ENCODE measurements at regions not wholly inside any gene's neighbourhood (a gene's known extent, or its start where the extent isn't known, plus 50 kb on each side); places are given as distances from the start of the nearest gene placed in this dataset.

DNA sequence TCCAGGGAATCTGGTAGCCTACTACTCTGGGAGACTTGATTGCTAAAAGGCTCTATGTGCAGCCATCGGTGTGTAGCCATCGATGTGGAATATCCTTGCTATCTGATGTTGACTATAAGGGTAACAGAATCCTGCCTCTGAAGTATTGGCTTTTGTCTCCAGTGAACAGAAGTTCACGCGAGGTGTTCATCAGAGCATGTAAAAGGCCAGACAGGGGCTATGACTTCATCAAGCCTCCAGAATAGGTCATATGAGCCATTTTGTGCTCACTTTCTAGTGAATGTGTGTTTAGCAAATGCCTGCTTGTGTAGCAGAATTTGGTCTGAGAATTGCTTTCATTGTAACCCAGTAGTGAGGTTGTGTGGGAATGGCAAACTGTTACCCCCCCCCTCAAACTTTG lies 66.8 kb upstream of the RAD23B start:
- TF ChIP-seq, protein P1, sequence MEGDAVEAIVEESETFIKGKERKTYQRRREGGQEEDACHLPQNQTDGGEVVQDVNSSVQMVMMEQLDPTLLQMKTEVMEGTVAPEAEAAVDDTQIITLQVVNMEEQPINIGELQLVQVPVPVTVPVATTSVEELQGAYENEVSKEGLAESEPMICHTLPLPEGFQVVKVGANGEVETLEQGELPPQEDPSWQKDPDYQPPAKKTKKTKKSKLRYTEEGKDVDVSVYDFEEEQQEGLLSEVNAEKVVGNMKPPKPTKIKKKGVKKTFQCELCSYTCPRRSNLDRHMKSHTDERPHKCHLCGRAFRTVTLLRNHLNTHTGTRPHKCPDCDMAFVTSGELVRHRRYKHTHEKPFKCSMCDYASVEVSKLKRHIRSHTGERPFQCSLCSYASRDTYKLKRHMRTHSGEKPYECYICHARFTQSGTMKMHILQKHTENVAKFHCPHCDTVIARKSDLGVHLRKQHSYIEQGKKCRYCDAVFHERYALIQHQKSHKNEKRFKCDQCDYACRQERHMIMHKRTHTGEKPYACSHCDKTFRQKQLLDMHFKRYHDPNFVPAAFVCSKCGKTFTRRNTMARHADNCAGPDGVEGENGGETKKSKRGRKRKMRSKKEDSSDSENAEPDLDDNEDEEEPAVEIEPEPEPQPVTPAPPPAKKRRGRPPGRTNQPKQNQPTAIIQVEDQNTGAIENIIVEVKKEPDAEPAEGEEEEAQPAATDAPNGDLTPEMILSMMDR (IDR thresholded peaks at IDR 0.05; ENCODE audit: unreplicated experiment in 3 of 3), result no peak
- H3K9me3 Mint-ChIP-seq, result no peaks in the 10 kb centered on the region
- H3K36me3 Mint-ChIP-seq (ENCODE audit: low read depth), result no peaks in the 10 kb centered on the region

DNA sequence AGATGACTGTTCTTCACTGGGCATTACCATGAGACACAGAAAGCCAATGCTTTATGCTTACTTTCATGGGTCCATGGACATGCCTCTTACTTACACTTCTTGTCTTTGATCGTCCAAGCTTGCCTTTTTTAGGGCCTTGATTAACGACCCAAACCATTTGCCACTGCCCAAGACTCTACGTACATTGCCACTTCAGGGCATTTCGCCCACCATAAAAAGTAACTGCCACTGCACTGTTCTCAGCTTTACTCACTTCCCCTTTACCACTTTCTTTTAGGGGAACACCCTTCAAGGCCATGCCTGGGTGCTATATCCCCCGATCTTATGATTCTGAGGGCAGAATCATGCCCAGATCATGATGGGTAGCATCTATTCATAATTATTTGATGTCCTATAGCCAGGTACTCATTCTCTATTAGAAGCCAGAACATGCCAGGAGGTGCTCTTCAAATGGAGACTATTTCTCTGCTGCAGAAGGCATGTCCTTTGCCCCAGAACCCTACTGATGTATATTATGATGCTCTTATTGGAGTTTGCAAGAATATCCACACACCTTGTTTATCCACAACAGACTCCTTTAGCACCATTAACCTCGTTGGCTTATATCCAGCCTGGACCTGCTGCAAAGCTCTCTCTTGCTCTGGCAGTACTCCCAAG lies 64.1 kb upstream of the RAD23B start:
- no peaks in the 10 kb centered on the region for H3K27me3 Mint-ChIP-seq (ENCODE audit: low read depth)
- H3K9me3 Mint-ChIP-seq, result no peaks in the 10 kb centered on the region
- H3K27ac Mint-ChIP-seq, result no peak overlapping the region
- H3K4me1 Mint-ChIP-seq, result peaks cover 13% of the 10 kb centered on the region
- H3K4me3 Mint-ChIP-seq, result no peak overlapping the region
- no peaks in the 10 kb centered on the region for H3K36me3 Mint-ChIP-seq (ENCODE audit: low read depth)
- TF ChIP-seq, protein P1 (IDR thresholded peaks at IDR 0.05; ENCODE audit: unreplicated experiment in 3 of 3), result no peak

More for the DNA sequence above, 66.8 kb upstream of the RAD23B start:
- H3K27ac Mint-ChIP-seq, result no peak overlapping the region
- peaks cover 3% of the 10 kb centered on the region for H3K4me1 Mint-ChIP-seq
- H3K4me3 Mint-ChIP-seq, result no peak overlapping the region
- H3K27me3 Mint-ChIP-seq (ENCODE audit: low read depth), result no peaks in the 10 kb centered on the region

DNA sequence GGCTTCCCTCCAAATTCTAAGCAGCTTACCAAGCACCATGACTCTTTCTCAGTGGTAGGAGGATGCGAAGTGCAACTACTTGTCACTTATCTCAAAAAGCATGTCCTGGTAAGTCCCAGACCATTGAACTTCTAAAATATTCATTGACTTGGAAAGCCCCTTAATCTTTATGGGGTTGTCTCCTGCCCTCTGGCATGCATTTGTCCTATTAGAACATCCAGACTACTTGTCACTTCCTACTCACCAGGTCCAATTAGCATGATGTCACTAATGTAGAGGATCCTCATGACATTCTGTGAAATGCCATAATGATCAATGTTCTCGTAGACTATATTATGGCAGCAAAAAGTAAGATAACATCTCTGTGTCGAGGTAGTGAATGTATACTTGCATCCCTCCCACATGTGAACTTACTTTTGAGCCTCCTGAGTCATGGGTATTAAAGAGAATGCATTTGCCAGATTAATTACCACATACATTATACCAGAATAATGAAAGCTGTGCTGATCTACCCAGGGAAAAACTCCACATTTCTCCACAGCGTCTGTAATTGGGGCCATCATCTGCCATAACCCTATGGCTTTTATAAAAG lies 63.5 kb upstream of the RAD23B start:
- no peaks in the 10 kb centered on the region for H3K36me3 Mint-ChIP-seq (ENCODE audit: low read depth)
- H3K4me1 Mint-ChIP-seq, result peaks cover 13% of the 10 kb centered on the region
- no peak overlapping the region for H3K27ac Mint-ChIP-seq
- TF ChIP-seq, protein P1 (IDR thresholded peaks at IDR 0.05; ENCODE audit: unreplicated experiment in 3 of 3), result no peak
- no peaks in the 10 kb centered on the region for H3K9me3 Mint-ChIP-seq
- no peak overlapping the region for H3K4me3 Mint-ChIP-seq
- no peaks in the 10 kb centered on the region for H3K27me3 Mint-ChIP-seq (ENCODE audit: low read depth)

DNA sequence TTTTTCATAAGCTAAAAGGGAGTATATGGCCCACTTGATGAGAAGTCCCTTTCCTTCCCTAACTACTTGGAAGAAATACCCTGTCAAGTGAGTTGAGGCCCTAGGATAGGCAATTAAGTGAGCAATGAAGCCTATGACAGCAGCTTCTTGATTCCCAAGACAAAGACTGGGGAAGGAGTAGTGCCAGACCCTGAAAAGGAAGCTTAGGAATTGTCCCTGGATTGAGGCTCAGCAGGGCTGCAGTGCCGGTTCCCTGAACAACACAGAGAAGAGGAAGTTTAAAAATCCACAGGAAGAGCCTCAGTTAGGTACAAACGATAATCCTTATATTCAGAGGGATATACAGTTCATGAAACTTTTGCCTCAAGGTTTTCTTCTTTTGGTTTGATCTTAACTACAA lies 61.8 kb upstream of the RAD23B start:
- Mint-ChIP-seq H3K4me3 (no peak overlapping the region), H3K27me3 (ENCODE audit: low read depth) (no peaks in the 10 kb centered on the region), H3K4me1 (peaks cover 13% of the 10 kb centered on the region), H3K9me3 (no peaks in the 10 kb centered on the region), H3K27ac (no peak overlapping the region), H3K36me3 (ENCODE audit: low read depth) (no peaks in the 10 kb centered on the region)
- TF ChIP-seq, protein P1 (IDR thresholded peaks at IDR 0.05; ENCODE audit: unreplicated experiment in 3 of 3), result no peak

DNA sequence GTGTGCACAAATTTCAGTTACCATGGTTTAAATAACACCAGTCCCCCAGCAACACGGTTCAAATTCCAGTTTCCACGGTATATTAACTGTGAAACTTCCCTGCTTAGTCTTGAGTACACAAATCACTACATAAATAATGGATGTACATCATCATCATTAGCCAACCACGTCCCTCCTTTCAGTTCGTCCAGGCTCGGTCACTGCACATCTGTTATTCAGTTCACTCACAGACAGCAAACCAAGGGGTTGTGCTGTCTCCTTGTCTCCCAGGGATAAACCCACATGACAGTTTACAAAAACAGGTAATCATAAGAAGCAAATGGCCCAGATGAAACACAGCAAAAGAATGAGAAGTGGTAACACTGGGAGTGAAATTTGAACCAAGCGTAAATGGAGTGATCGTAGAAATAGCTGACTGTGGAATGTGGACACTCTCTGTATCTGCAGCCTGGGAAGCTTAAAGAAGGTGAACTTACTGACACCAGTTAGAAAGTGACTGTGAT lies 61.0 kb upstream of the RAD23B start:
- TF ChIP-seq, protein P1 (IDR thresholded peaks at IDR 0.05; ENCODE audit: unreplicated experiment in 3 of 3), result no peak
- H3K4me1 Mint-ChIP-seq, result peaks cover 13% of the 10 kb centered on the region
- H3K9me3 Mint-ChIP-seq, result no peaks in the 10 kb centered on the region
- no peaks in the 10 kb centered on the region for H3K27me3 Mint-ChIP-seq (ENCODE audit: low read depth)
- H3K4me3 Mint-ChIP-seq, result peak overlapping the region; percentile 5 to 24 (median 7)
- H3K36me3 Mint-ChIP-seq (ENCODE audit: low read depth), result no peaks in the 10 kb centered on the region
- peak overlapping the region; percentile 1 to 53 (median 12) for H3K27ac Mint-ChIP-seq

DNA sequence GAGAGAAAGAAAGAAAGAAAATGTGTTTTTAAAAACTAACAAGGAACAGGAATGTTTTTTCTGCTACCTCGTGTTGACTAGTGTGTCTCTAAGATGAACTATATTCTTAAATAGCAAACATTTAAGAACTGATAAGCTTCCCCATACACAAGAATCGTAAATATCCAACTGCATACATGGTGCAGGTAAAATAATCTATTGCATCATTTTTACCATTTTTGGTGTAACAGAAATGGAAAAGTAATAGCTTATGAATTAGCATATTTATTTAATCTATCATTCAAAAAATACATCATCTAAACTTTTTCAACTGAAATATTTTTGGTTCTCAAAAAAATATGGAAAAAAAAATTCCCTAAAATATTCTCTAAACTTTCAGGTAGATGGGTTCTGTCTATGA lies 59.7 kb upstream of the RAD23B start:
- Mint-ChIP-seq H3K4me3 (no peak overlapping the region), H3K27me3 (ENCODE audit: low read depth) (no peaks in the 10 kb centered on the region), H3K36me3 (ENCODE audit: low read depth) (no peaks in the 10 kb centered on the region), H3K9me3 (no peaks in the 10 kb centered on the region), H3K4me1 (peaks cover 21% of the 10 kb centered on the region), H3K27ac (no peak overlapping the region)
- TF ChIP-seq, protein P1 (IDR thresholded peaks at IDR 0.05; ENCODE audit: unreplicated experiment in 3 of 3), result no peak
